ENCODE measurements at regions not wholly inside any gene's neighbourhood (a gene's known extent, or its start where the extent isn't known, plus 50 kb on each side); places are given as distances from the start of the nearest gene placed in this dataset.

DNA sequence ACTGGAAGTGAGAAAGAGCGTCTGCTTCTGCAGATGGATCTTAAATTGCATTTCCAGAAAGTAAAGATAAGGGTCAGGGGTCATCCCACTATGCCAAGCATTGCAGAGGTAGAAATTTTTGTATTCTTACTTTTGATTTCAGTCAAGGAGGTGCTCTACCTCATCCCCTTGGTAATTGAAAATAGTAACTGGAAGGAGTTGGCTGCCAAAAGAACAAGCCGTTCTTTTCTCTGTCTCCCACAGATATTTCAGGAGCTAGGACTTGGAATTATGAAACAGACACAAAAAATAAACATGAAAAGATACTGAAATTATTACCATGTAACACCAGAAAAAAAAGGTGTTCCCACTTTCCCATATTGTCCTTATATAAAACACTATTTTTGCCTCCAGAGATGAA, 309.9 kb upstream of the UMPS start:
- no peaks in the 10 kb centered on the region for H3K9me3 ChIP-seq (replicated peaks; ENCODE audit: control insufficient read depth, insufficient read depth, low read length)
- intact Hi-C loops (cut with micrococcal nuclease) = no loop called here
- no TSS peak for BruUV-seq (replicated peaks)
- no peak overlapping the region for H2AFZ ChIP-seq (ENCODE audit: low read depth, low read length)
- H3K4me2 ChIP-seq (ENCODE audit: insufficient read depth, low read length) = no peak overlapping the region
- dilution Hi-C loops (cut with MboI; ENCODE audit: extremely low pct_ligation_motif_present, low sequenced_read_pairs) = no loop called here
- H3K4me1 ChIP-seq (ENCODE audit: control insufficient read depth, extremely low read depth, insufficient read depth, low read length) = no peaks in the 10 kb centered on the region
- no peak for DNase-seq (ENCODE audit: low read depth, low spot score)
- H3K36me3 ChIP-seq (ENCODE audit: control insufficient read depth in 2 of 2, extremely low read depth in 1 of 2, insufficient read depth in 2 of 2, low read length in 2 of 2) = no peaks in the 10 kb centered on the region
- no peak overlapping the region for H3K27ac ChIP-seq (ENCODE audit: insufficient read depth, low read depth, low read length)
- no peaks in the 10 kb centered on the region for H4K20me1 ChIP-seq (replicated peaks; ENCODE audit: control insufficient read depth, extremely low read depth, insufficient read depth, low read length)
- no peak for FAIRE-seq
- TF ChIP-seq FOS (IDR thresholded peaks at IDR 0.05; ENCODE audit: borderline replicate concordance, insufficient read depth, low read length) = no peak
- TF ChIP-seq POLR2A (IDR thresholded peaks at IDR 0.05; ENCODE audit: low read depth, low read length) = no peak
- no peak for TF ChIP-seq EZH2 (IDR thresholded peaks at IDR 0.05; ENCODE audit: borderline replicate concordance, low read depth, low read length, severe bottlenecking)
- TF ChIP-seq, protein P1, sequence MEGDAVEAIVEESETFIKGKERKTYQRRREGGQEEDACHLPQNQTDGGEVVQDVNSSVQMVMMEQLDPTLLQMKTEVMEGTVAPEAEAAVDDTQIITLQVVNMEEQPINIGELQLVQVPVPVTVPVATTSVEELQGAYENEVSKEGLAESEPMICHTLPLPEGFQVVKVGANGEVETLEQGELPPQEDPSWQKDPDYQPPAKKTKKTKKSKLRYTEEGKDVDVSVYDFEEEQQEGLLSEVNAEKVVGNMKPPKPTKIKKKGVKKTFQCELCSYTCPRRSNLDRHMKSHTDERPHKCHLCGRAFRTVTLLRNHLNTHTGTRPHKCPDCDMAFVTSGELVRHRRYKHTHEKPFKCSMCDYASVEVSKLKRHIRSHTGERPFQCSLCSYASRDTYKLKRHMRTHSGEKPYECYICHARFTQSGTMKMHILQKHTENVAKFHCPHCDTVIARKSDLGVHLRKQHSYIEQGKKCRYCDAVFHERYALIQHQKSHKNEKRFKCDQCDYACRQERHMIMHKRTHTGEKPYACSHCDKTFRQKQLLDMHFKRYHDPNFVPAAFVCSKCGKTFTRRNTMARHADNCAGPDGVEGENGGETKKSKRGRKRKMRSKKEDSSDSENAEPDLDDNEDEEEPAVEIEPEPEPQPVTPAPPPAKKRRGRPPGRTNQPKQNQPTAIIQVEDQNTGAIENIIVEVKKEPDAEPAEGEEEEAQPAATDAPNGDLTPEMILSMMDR (IDR thresholded peaks at IDR 0.05; ENCODE audit: extremely low read depth in 1 of 2, insufficient read depth in 1 of 2, low read depth in 1 of 2, low read length in 2 of 2) = no peak
- no peak overlapping the region for H3K9ac ChIP-seq (replicated peaks; ENCODE audit: extremely low read depth, insufficient read depth, low read length)
- POLR2A ChIA-PET = no interaction called here
- no peak overlapping the region for H3K4me3 ChIP-seq (replicated peaks in 1 of 3; ENCODE audit: insufficient read depth in 1 of 3, low read depth in 1 of 3, low read length in 3 of 3)
- no peaks in the 10 kb centered on the region for H3K9me1 ChIP-seq (replicated peaks; ENCODE audit: control insufficient read depth, extremely low read depth, insufficient read depth, low read length)
- CTCF ChIA-PET = no interaction called here
- H3K27me3 ChIP-seq (ENCODE audit: control insufficient read depth in 2 of 2, insufficient read depth in 2 of 2, low read length in 2 of 2) = no peaks in the 10 kb centered on the region
- H3K79me2 ChIP-seq (ENCODE audit: control insufficient read depth, insufficient read depth, low read length) = no peaks in the 10 kb centered on the region

DNA sequence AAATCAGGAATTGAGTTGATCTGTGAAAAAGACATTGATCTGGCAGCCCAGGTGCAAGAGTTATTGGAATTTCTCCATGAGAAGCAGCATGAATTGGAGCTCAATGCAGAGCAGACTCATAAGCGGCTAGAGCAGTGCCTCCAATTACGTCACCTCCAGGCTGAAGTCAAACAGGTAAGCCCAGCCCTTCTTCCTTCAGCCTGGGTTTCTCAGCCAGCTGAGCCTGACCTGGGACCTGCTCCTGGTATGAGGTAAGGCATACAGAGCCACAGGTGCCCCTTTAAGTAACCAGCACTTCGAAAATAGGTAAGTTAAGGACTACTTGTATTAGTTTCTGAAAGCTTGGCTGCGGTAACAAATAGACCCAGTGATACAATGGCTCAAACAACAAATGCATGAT, 307.4 kb upstream of the UMPS start:
- FAIRE-seq (no peak), DNase-seq (ENCODE audit: low read depth, low spot score) (no peak)
- Histone ChIP-seq H3K9ac (replicated peaks; ENCODE audit: extremely low read depth, insufficient read depth, low read length) (no peak overlapping the region), H3K27me3 (ENCODE audit: control insufficient read depth in 2 of 2, insufficient read depth in 2 of 2, low read length in 2 of 2) (no peaks in the 10 kb centered on the region), H3K9me3 (replicated peaks; ENCODE audit: control insufficient read depth, insufficient read depth, low read length) (no peaks in the 10 kb centered on the region), H3K9me1 (replicated peaks; ENCODE audit: control insufficient read depth, extremely low read depth, insufficient read depth, low read length) (no peaks in the 10 kb centered on the region), H3K4me3 (replicated peaks in 1 of 3; ENCODE audit: insufficient read depth in 1 of 3, low read depth in 1 of 3, low read length in 3 of 3) (no peak overlapping the region), H3K4me1 (ENCODE audit: control insufficient read depth, extremely low read depth, insufficient read depth, low read length) (no peaks in the 10 kb centered on the region), H3K4me2 (ENCODE audit: insufficient read depth, low read length) (no peak overlapping the region), H2AFZ (ENCODE audit: low read depth, low read length) (no peak overlapping the region), H4K20me1 (replicated peaks; ENCODE audit: control insufficient read depth, extremely low read depth, insufficient read depth, low read length) (no peaks in the 10 kb centered on the region), H3K79me2 (ENCODE audit: control insufficient read depth, insufficient read depth, low read length) (no peaks in the 10 kb centered on the region), H3K36me3 (ENCODE audit: control insufficient read depth in 2 of 2, extremely low read depth in 1 of 2, insufficient read depth in 2 of 2, low read length in 2 of 2) (no peaks in the 10 kb centered on the region), H3K27ac (ENCODE audit: insufficient read depth, low read depth, low read length) (no peak overlapping the region)
- intact Hi-C loops (cut with micrococcal nuclease) = no loop called here
- dilution Hi-C loops (cut with MboI; ENCODE audit: extremely low pct_ligation_motif_present, low sequenced_read_pairs) = no loop called here
- no peak for TF ChIP-seq GATA2 (IDR thresholded peaks at IDR 0.05; ENCODE audit: insufficient read depth, insufficient read length, low read depth, low read length)
- TF ChIP-seq, protein P1 (IDR thresholded peaks at IDR 0.05; ENCODE audit: extremely low read depth in 1 of 2, insufficient read depth in 1 of 2, low read depth in 1 of 2, low read length in 2 of 2) = no peak
- TF ChIP-seq MYC (IDR thresholded peaks at IDR 0.05; ENCODE audit: low read depth, low read length) = no peak
- no peak for TF ChIP-seq POLR2AphosphoS5 (IDR thresholded peaks at IDR 0.05; ENCODE audit: insufficient read depth, low read depth, low read length)
- TF ChIP-seq, protein P2, sequence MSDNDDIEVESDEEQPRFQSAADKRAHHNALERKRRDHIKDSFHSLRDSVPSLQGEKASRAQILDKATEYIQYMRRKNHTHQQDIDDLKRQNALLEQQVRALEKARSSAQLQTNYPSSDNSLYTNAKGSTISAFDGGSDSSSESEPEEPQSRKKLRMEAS (IDR thresholded peaks at IDR 0.05; ENCODE audit: insufficient read depth, insufficient read length) = no peak
- no peak for TF ChIP-seq POLR2A (IDR thresholded peaks at IDR 0.05; ENCODE audit: low read depth, low read length)
- no peak for TF ChIP-seq EZH2 (IDR thresholded peaks at IDR 0.05; ENCODE audit: borderline replicate concordance, low read depth, low read length, severe bottlenecking)
- TF ChIP-seq FOS (IDR thresholded peaks at IDR 0.05; ENCODE audit: borderline replicate concordance, insufficient read depth, low read length) = no peak
- TF ChIP-seq JUN (IDR thresholded peaks at IDR 0.05; ENCODE audit: borderline replicate concordance, insufficient read depth, insufficient read length, low read depth) = no peak
- ChIA-PET POLR2A (no interaction called here), CTCF (no interaction called here)
- BruUV-seq (replicated peaks) = no TSS peak
